ENCODE measurements at regions not wholly inside any gene's neighbourhood (a gene's known extent, or its start where the extent isn't known, plus 50 kb on each side); places are given as distances from the start of the nearest gene placed in this dataset.
"Not testable (repeated sequence)": the region's sequence is repeated elsewhere in the genome, so short reads cannot be mapped to it uniquely, and the experiment has no call there.

GRCh38 chr3:102933377-102933776 is 498.6 kb downstream of the ZPLD1 start:
- H3K27ac Mint-ChIP-seq, result no peak overlapping the region
- DNase-seq, result no peak
- H3K4me1 Mint-ChIP-seq, result no peaks in the 10 kb centered on the region
- no peak for ATAC-seq
- H3K27me3 Mint-ChIP-seq, result no peaks in the 10 kb centered on the region
- POLR2A ChIA-PET, result no interaction called here
- no peak overlapping the region for H3K4me3 Mint-ChIP-seq
- peaks cover 0 to 17% (median 0%) of the 10 kb centered on the region in 9 donors for H3K9me3 Mint-ChIP-seq
- H3K36me3 Mint-ChIP-seq, result no peaks in the 10 kb centered on the region

GRCh38 chr3:102936511-102937045 is 501.8 kb downstream of the ZPLD1 start:
- POLR2A ChIA-PET, result no interaction called here
- no peaks in the 10 kb centered on the region for H3K27me3 Mint-ChIP-seq
- H3K4me3 Mint-ChIP-seq, result no peak overlapping the region
- peaks cover 0 to 19% (median 11%) of the 10 kb centered on the region in 9 donors for H3K9me3 Mint-ChIP-seq
- H3K4me1 Mint-ChIP-seq, result no peaks in the 10 kb centered on the region
- no peak overlapping the region for H3K27ac Mint-ChIP-seq
- ATAC-seq (no peak), DNase-seq (no peak)
- no peaks in the 10 kb centered on the region for H3K36me3 Mint-ChIP-seq

- POLR2A ChIA-PET, result no interaction called here
- no peaks in the 10 kb centered on the region for H3K4me1 Mint-ChIP-seq
- no peak for ATAC-seq
- no peak overlapping the region for H3K4me3 Mint-ChIP-seq
- peaks cover 0 to 26% (median 4%) of the 10 kb centered on the region in 9 donors for H3K9me3 Mint-ChIP-seq
- DNase-seq, result no peak
- H3K27me3 Mint-ChIP-seq, result no peaks in the 10 kb centered on the region
- H3K36me3 Mint-ChIP-seq, result no peaks in the 10 kb centered on the region
- no peak overlapping the region for H3K27ac Mint-ChIP-seq
These were observed 507.0 kb downstream of the ZPLD1 start for GRCh38 chr3:102941786-102942185.

GRCh38 chr3:102946445-102946844 is 511.6 kb downstream of the ZPLD1 start:
- peaks cover 0 to 40% (median 0%) of the 10 kb centered on the region in 9 donors for H3K9me3 Mint-ChIP-seq
- H3K4me3 Mint-ChIP-seq, DNase-seq, POLR2A ChIA-PET, ATAC-seq, H3K27me3 Mint-ChIP-seq, H3K27ac Mint-ChIP-seq, H3K4me1 Mint-ChIP-seq, H3K36me3 Mint-ChIP-seq: not testable (repeated sequence)

- POLR2A ChIA-PET, result no interaction called here
- H3K9me3 Mint-ChIP-seq, result peaks cover 0 to 13% (median 4%) of the 10 kb centered on the region in 9 donors
- ATAC-seq, result no peak
- H3K36me3 Mint-ChIP-seq, result no peaks in the 10 kb centered on the region
- H3K27me3 Mint-ChIP-seq, result no peaks in the 10 kb centered on the region
- H3K27ac Mint-ChIP-seq, result no peak overlapping the region
- H3K4me1 Mint-ChIP-seq, result no peaks in the 10 kb centered on the region
- no peak for DNase-seq
- H3K4me3 Mint-ChIP-seq, result no peak overlapping the region
These were observed 537.5 kb downstream of the ZPLD1 start for GRCh38 chr3:102972350-102972749.

- H3K36me3 Mint-ChIP-seq, result no peaks in the 10 kb centered on the region
- no peaks in the 10 kb centered on the region for H3K27me3 Mint-ChIP-seq
- DNase-seq, result no peak
- no peak for ATAC-seq
- H3K27ac Mint-ChIP-seq, result no peak overlapping the region
- POLR2A ChIA-PET, result no interaction called here
- H3K4me3 Mint-ChIP-seq, result no peak overlapping the region
- H3K9me3 Mint-ChIP-seq, result peaks cover 0 to 13% (median 2%) of the 10 kb centered on the region in 9 donors
- no peaks in the 10 kb centered on the region for H3K4me1 Mint-ChIP-seq
These were observed 539.5 kb downstream of the ZPLD1 start for GRCh38 chr3:102974333-102974732.

- H3K27me3 Mint-ChIP-seq, result no peaks in the 10 kb centered on the region
- DNase-seq (no peak), ATAC-seq (no peak)
- peaks cover 0 to 13% (median 0%) of the 10 kb centered on the region in 9 donors for H3K9me3 Mint-ChIP-seq
- H3K36me3 Mint-ChIP-seq, result no peaks in the 10 kb centered on the region
- H3K27ac Mint-ChIP-seq, result no peak overlapping the region
- no peaks in the 10 kb centered on the region for H3K4me1 Mint-ChIP-seq
- POLR2A ChIA-PET, result no interaction called here
- no peak overlapping the region for H3K4me3 Mint-ChIP-seq
These were observed 544.4 kb downstream of the ZPLD1 start for GRCh38 chr3:102979191-102979590.

- DNase-seq, result no peak
- Mint-ChIP-seq H3K9me3 (peaks cover 0 to 13% (median 0%) of the 10 kb centered on the region in 9 donors), H3K4me3 (no peak overlapping the region), H3K36me3 (no peaks in the 10 kb centered on the region), H3K27ac (no peak overlapping the region), H3K4me1 (no peaks in the 10 kb centered on the region), H3K27me3 (no peaks in the 10 kb centered on the region)
- POLR2A ChIA-PET, result no interaction called here
- no peak for ATAC-seq
These were observed 545.0 kb downstream of the ZPLD1 start for GRCh38 chr3:102979682-102980354.

GRCh38 chr3:102980355-102980696 is 545.5 kb downstream of the ZPLD1 start:
- DNase-seq (no peak), ATAC-seq (no peak)
- POLR2A ChIA-PET, result no interaction called here
- H3K4me1 Mint-ChIP-seq, result no peaks in the 10 kb centered on the region
- H3K9me3 Mint-ChIP-seq, result peaks cover 0 to 8% (median under 1%) of the 10 kb centered on the region in 9 donors
- no peaks in the 10 kb centered on the region for H3K27me3 Mint-ChIP-seq
- no peak overlapping the region for H3K4me3 Mint-ChIP-seq
- no peaks in the 10 kb centered on the region for H3K36me3 Mint-ChIP-seq
- H3K27ac Mint-ChIP-seq, result no peak overlapping the region

GRCh38 chr3:103002425-103003176 is 567.8 kb downstream of the ZPLD1 start:
- DNase-seq (no peak), ATAC-seq (no peak)
- Mint-ChIP-seq H3K36me3 (no peaks in the 10 kb centered on the region), H3K27me3 (no peaks in the 10 kb centered on the region), H3K9me3 (peaks cover 0 to 18% (median 0%) of the 10 kb centered on the region in 9 donors), H3K4me1 (no peaks in the 10 kb centered on the region), H3K4me3 (no peak overlapping the region), H3K27ac (no peak overlapping the region)
- POLR2A ChIA-PET, result interaction anchor here (0.6 kb wide), 1 partner anchor 163 kb away, joined by 3 read pairs; no protein-coding TSS in a partner anchor

GRCh38 chr3:103006526-103007183 is 571.8 kb downstream of the ZPLD1 start:
- Mint-ChIP-seq H3K4me3 (no peak overlapping the region), H3K36me3 (no peaks in the 10 kb centered on the region), H3K27me3 (no peaks in the 10 kb centered on the region), H3K4me1 (no peaks in the 10 kb centered on the region), H3K27ac (no peak overlapping the region), H3K9me3 (peaks cover 0 to 18% (median 1%) of the 10 kb centered on the region in 9 donors)
- ATAC-seq, result no peak
- POLR2A ChIA-PET, result no interaction called here
- DNase-seq, result no peak

- H3K36me3 Mint-ChIP-seq, result no peaks in the 10 kb centered on the region
- H3K4me1 Mint-ChIP-seq, result no peaks in the 10 kb centered on the region
- no peak for ATAC-seq
- no peak overlapping the region for H3K27ac Mint-ChIP-seq
- POLR2A ChIA-PET, result no interaction called here
- DNase-seq, result no peak
- peaks cover 0 to 13% (median 3%) of the 10 kb centered on the region in 9 donors for H3K9me3 Mint-ChIP-seq
- H3K4me3 Mint-ChIP-seq, result no peak overlapping the region
- peaks cover 0 to 1% (median 0%) of the 10 kb centered on the region in 5 donors for H3K27me3 Mint-ChIP-seq
These were observed 574.8 kb downstream of the ZPLD1 start for GRCh38 chr3:103009609-103010008.

GRCh38 chr3:103025880-103026279 is 591.1 kb downstream of the ZPLD1 start:
- H3K4me1 Mint-ChIP-seq, result no peaks in the 10 kb centered on the region
- no peaks in the 10 kb centered on the region for H3K27me3 Mint-ChIP-seq
- no peak overlapping the region for H3K4me3 Mint-ChIP-seq
- DNase-seq (no peak), ATAC-seq (no peak)
- no peaks in the 10 kb centered on the region for H3K36me3 Mint-ChIP-seq
- H3K27ac Mint-ChIP-seq, result no peak overlapping the region
- POLR2A ChIA-PET, result no interaction called here
- H3K9me3 Mint-ChIP-seq, result peaks cover 0 to 5% (median 0%) of the 10 kb centered on the region in 9 donors
